T follicular helper cell (primary cell): ENCODE measurements at regions not wholly inside any gene's neighbourhood (a gene's known extent, or its start where the extent isn't known, plus 50 kb on each side); places are given as distances from the start of the nearest gene placed in this dataset.
"Not testable (repeated sequence)": the region's sequence is repeated elsewhere in the genome, so short reads cannot be mapped to it uniquely, and the experiment has no call there.

Source experiments
- DNase-seq: peaks from one replicate; pipeline ENCODE4 v3.0.0-alpha.2; 2020; ENCODE audit warnings: low read depth

DNA sequence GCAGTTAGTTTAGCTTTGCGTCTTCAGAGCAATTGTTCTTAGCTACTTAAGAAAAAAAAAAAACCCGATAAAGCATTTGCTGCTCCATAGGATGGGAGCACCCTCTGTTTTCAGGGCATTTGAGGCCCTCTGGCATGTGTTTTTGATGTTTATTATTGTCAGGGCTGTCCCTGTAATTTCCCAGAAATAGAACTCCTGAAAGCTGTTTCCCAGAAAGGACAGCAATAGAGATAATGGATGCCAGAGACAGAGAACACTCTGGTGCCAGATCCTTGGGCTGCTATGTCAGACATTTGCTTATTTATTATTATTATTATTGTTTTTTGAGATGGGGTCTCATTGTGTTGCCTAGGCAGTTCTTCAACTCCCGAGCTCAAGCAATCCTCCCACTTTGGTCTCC lies 201.3 kb downstream of the ALG10 start:
- no peak for DNase-seq

- not testable (repeated sequence) for DNase-seq
Observed at GRCh38 chr12:34226044-34226443, 203.7 kb downstream of the ALG10 start.

- not testable (repeated sequence) for DNase-seq
Observed at GRCh38 chr12:34228046-34228445, 205.8 kb downstream of the ALG10 start.

DNA sequence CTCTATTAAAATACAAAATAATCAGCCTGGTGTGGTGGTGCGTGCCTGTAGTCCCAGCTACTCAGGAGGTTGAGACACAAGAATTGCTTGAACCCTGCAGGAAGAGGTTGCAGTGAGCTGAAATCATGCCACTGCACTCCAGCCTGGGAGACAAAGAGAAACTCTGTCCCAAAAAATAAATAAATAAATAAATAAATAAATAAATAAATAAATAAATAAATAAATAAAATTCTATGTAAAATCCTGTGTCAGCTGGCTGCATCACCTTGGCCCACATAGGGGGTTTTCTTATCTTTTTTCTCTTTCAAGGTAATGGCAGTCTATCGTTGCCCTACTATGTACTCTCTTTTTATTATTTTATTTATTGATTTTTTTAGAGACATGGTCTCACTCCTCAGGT lies 206.7 kb downstream of the ALG10 start:
- not testable (repeated sequence) for DNase-seq

DNA sequence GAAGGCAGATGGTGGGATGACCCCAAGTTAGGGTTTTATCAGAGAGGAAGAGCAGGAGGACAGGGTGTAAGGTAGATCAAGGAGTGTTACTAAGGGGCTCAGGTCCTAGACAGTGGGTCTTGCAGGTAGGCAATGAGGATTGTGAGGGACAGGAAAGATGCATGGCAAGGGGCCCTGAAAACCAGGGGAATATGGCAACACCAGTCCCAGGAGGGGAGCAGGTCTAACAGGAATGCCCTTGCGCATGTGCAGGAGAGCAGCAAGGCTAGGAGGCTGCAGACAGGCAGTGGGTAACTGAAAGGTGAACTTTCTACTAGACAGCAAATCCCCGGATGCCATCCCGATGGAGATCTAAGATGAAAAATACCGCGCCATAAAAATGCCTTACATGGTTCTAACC lies 211.3 kb downstream of the ALG10 start:
- DNase-seq, result no peak

- DNase-seq, result no peak
Observed at GRCh38 chr12:34236073-34236472, 213.8 kb downstream of the ALG10 start.

DNA sequence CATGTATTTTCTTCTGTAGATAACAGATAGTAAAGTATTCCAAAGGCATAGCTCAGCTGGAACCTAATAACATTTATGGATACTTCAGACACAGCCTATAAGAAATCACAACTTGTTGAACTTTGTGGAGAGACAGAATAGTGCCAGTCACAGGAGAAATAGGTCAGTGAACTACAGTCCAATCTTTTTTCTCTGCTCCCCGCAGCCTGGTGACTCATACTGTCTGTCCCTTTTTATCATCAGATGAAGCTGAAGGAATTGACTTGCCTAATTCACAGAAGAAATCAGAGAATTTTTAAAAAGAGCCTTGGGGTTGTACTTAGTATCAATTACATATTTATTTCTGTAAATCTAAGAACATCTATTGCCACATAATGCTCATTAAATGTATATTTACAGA lies 222.3 kb downstream of the ALG10 start:
- no peak for DNase-seq

- no peak for DNase-seq
Observed at GRCh38 chr12:34249271-34249670, 227.0 kb downstream of the ALG10 start.

DNA sequence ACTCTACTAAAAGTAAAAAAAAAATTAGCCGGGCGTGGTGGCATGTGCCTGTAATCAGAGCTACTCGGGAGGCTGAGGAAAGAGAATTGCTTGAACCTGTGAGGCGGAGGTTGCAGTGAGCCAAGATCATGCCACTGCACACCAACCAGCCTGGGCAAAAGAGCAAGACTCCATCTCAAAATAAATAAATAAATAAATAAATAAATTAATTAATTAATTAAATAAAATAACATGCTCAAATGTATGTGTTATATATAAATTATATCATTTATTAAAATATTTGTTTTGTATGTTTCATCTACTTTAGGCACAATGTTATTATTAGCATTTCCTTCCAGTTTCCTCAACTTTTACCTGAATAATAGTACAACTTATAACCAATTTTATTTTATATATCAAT lies 229.6 kb downstream of the ALG10 start:
- not testable (repeated sequence) for DNase-seq

DNA sequence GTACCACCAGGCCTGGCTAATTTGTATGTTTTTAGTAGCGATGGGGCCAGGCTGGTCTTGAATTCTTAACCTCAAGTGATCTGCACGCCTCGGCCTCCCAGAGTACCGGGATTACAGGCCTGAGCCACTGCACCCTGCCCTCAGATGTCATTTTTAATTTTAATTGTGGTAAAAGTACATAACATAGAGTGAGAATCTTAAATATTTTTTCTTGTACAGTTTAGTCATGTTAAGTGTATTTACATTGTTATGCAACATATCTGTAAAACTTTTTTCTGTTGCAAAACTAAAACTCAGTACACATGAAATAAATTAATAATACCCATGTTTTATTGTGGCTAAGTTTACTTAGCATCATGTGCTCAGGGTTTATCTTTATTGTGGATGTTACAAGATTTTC lies 231.4 kb downstream of the ALG10 start:
- DNase-seq, result no peak

- DNase-seq, result no peak
Observed at GRCh38 chr12:34257093-34257492, 234.8 kb downstream of the ALG10 start.

DNA sequence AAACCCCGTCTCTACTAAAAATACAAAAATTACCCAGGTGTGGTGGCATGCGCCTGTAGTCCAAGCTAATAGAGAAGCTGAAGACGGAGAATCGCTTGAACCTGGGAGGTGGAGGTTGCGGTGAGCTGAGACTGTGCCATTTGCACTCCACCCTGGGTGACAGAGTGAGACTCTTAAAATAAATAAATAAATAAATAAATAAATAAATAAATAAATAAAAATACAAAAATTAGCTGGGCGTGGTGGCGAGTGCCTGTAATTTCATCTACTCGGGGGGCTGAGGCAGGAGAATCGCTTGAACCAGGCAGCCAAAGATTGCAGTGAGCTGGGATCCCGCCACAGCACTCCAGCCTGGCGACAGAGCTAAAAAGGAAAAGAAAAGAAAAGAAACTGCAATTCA lies 239.8 kb downstream of the ALG10 start:
- DNase-seq, result not testable (repeated sequence)

GRCh38 chr12:34264110-34264509 lies 241.8 kb downstream of the ALG10 start:
- DNase-seq, result no peak

- not testable (repeated sequence) for DNase-seq
Observed at GRCh38 chr12:34273703-34274102, 251.4 kb downstream of the ALG10 start.

DNA sequence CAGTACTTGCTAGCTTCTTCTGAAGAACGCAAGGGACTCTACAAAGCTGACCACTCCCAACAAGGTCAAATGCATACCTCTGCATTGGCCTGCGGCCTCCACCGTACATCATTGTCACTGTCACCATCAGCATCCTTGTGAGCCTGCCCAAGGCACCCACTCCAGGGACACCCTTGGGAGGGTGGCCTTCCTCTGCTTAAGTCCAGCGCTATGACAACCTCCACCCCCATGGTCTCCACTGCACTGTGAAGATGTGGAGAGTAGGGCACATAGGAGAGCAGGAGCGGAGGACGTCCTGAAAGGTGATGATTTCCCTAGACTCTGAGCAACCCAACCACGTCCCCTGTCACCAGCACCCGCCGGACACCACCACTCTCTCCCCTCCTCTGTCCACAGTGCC lies 252.8 kb downstream of the ALG10 start:
- DNase-seq, result no peak

- DNase-seq, result no peak
Observed at GRCh38 chr12:34286483-34286882, 264.2 kb downstream of the ALG10 start.

- no peak for DNase-seq
Observed at GRCh38 chr12:34286934-34287333, 264.6 kb downstream of the ALG10 start.

DNA sequence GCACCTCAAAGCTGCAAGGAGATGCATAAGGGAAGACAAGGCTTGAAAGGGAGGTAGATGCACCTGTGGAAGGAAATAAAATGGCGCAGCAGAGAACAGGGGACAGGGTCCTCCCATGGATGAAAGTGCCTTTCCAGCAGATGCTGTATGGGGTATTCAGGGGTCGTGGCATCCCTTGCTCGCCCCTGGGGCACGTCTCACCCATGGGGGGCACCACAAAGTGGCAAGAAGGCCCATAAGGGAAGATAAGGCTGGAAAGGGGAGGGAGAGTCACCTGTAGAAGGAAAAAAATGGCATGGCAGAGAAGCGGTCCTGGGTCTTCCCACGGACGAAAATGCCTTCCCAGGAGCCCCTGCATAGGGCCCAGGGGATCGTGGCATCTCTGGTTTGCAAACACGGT lies 265.1 kb downstream of the ALG10 start:
- no peak for DNase-seq

DNA sequence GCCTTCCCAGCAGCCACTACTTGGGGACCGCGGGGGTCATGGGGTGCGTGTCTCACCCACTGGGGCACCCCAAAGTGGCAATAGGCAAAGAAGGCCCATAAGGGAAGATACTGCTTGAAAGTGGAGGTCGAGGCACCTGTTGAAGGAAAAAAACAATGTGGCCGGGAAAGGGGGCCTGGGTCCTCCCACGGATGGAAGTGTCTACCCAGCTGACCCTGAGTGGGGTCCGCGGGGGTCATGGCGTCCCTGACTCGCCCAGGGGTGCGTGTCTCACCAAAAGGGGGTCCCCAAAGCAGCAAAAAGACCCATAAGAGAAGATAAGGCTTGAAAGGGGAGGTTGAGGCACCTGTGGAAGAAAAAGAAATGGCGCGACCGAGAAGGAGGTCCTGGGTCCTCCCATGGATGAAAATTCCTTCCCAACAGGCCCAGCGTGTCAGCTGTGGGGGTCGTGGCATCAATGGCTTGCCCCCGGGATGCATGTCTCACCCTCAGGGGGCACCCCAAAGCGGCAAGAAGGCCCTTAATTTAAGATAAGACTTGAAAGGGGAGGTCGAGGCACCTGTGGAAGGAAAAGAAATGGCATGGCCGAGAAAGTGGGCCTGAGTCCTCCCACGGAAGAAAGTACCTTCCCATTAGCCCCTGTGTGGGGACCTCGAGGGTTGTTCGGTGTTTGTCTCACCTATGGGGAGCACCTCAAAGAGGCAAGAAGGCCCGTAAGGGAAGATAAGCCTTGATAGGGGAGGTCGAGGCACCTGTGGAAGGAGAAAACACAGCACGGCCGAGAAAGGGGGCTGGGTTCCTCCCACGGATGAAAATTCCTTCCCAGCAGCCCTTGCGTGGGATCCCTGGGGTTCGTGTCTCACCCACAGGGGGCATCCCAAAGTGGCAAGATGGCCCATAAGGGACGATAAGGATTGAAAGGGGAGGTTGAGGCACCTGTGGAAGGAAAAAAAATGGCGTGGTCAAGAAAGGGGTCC lies 266.0 kb downstream of the ALG10 start:
- no peak for DNase-seq

DNA sequence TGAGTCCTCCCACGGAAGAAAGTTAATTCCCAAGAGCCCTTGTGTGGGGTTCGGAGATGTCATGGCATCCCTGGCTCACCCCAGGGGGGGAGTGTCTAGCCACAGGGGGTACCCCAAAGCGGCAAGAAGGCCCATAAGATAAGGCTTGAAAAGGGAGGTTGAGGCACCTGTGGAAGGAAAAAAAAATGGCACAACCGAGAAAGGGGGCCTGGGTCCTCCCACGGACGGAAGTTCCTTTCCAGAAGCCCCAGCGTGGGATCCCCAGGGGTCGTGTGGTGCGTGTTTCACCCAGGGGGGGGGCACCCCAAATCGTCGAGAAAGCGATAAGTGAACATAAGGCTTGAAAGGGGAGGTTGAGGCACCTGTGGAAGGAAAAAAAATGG lies 266.7 kb downstream of the ALG10 start:
- no peak for DNase-seq

GRCh38 chr12:34289431-34290380 lies 267.4 kb downstream of the ALG10 start:
- no peak for DNase-seq

DNA sequence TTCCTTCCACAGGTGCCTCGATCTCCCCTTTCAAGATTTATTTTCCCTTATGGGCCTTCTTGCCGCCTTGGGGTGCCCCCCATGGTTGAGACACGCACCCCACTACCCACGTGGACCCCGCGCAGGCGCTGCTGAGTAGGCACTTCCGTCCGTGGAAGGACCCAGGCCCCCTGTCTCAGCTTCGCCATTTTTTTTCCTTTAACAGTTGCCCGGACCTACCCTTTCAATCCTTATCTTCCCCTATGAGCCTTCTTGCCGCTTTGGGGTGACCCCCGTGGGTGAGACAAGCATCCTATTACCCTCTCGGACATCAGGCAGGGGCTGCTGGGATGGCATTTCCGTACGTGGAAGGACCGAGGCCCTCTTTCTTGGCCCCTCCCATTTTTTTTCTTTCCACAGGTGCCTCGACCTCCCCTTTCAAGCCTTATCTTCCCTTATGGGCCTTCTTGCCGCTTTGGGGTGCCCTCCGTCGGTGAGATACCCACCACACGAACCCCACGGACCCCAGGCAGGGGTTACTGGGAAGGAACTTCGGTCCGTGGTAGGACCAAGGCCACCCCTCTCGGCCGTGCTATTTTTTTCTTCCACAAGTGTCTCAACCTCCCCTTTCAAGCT lies 268.2 kb downstream of the ALG10 start:
- no peak for DNase-seq
